HCT116 (cell line): ENCODE measurements at regions not wholly inside any gene's neighbourhood (a gene's known extent, or its start where the extent isn't known, plus 50 kb on each side); places are given as distances from the start of the nearest gene placed in this dataset.

ENCODE experiments used
- ATAC-seq: fragments of 200-7000 bp; cut with Tn5 transposase; 2 replicates; pipeline ENCODE4 v1.9.1; 2020; ENCODE audit warnings: mild to moderate bottlenecking, moderate library complexity
- BruUV-seq: library from RNA; stranded (reverse); fragments of 400-500 nt; replicated peaks from 2 replicates; lab custom pipeline; 2021; lab: Mats Ljungman, UMichigan
- CTCF ChIA-PET: fragments of 300-600 bp; sonication (Branson Sonifier 250); formaldehyde crosslinking; loops from one replicate; lab custom pipeline; 2021; ENCODE audit warnings: antibody characterized with exemption; lab: Charles Lee
- POLR2A ChIA-PET: fragments of 300-600, 350-600 bp; sonication (Branson Sonifier 250); formaldehyde crosslinking; loops from one replicate; lab custom pipeline; 2021; ENCODE audit warnings: antibody characterized with exemption; lab: Charles Lee
- RAD21 ChIA-PET, 2 experiments: fragments of 300-600 bp; sonication (Branson Sonifier 250); formaldehyde crosslinking; loops; one replicate each; lab custom pipeline; 2023; ENCODE audit warnings: low total read pairs in 2 of 2; ENCODE audit not compliant: uncharacterized antibody in 2 of 2, unreplicated experiment in 2 of 2, low non-redundant PET in 1 of 2; lab: Charles Lee
- DNase-seq: peaks from one replicate; pipeline ENCODE4 v3.0.0-alpha.2; 2010; ENCODE audit warnings: low read depth, low spot score
- H2AFZ ChIP-seq: fragments of 200-600 bp; shearing (Covaris generic), sonication (generic); 2 replicates; pipeline ENCODE4 v1.6.1; 2017; ENCODE audit warnings: low read depth, mixed run types, mixed read lengths, antibody characterized with exemption, low read length; ENCODE audit not compliant: poor library complexity, severe bottlenecking
- H3K27ac ChIP-seq: 2 replicates; pipeline ENCODE4 v1.5.1; 2012; ENCODE audit warnings: low read depth, low read length
- H3K27me3 ChIP-seq: fragments of 200-600 bp; sonication (generic); 2 replicates; pipeline ENCODE4 v1.6.1; 2016; ENCODE audit warnings: mixed run types, low read length, mixed read lengths; ENCODE audit not compliant: insufficient read depth
- H3K36me3 ChIP-seq, 2 experiments: fragments of 200-500 bp in 1 of 2; fragments of 200-600 bp in 1 of 2; sonication (Bioruptor generic) in 1 of 2; sonication (generic) in 1 of 2; 2 replicates each; pipeline versions ENCODE4 v1.5.1 to v1.6.1; 2014 to 2016; ENCODE audit warnings: low read length in 2 of 2, inconsistent platforms in 1 of 2, mixed read lengths in 1 of 2, mixed run types in 1 of 2; ENCODE audit not compliant: insufficient read depth in 2 of 2, control insufficient read depth in 1 of 2
- H3K4me1 ChIP-seq, 2 experiments: fragments of 200-600 bp in 1 of 2; sonication (generic) in 1 of 2; 2 replicates each; pipeline versions ENCODE4 v1.5.1 to v1.6.1; 2012 to 2017; ENCODE audit warnings: low read length in 2 of 2, inconsistent platforms in 1 of 2, mild to moderate bottlenecking in 1 of 2, mixed read lengths in 1 of 2, mixed run types in 1 of 2, moderate library complexity in 1 of 2; ENCODE audit not compliant: insufficient read depth in 2 of 2, control insufficient read depth in 1 of 2
- H3K4me2 ChIP-seq: fragments of 200-600 bp; sonication (generic); 2 replicates; pipeline ENCODE4 v1.6.1; 2017; ENCODE audit warnings: mixed run types, low read length, mixed read lengths
- H3K4me3 ChIP-seq, 2 experiments: fragments of 200-600 bp in 1 of 2; sonication (generic) in 1 of 2; replicated peaks in 1 of 2; 2 replicates each; pipeline ENCODE4 v1.5.1; 2011 to 2016; ENCODE audit warnings: low read length in 2 of 2, control low read depth in 1 of 2, low read depth in 1 of 2, mild to moderate bottlenecking in 1 of 2, mixed read lengths in 1 of 2, mixed run types in 1 of 2
- H3K79me2 ChIP-seq: fragments of 200-600 bp; sonication (generic); 2 replicates; pipeline ENCODE4 v1.6.1; 2017; ENCODE audit warnings: mild to moderate bottlenecking, mixed run types, low read length, moderate library complexity, mixed read lengths; ENCODE audit not compliant: insufficient read depth
- H3K9ac ChIP-seq: fragments of 200-600 bp; sonication (generic); 2 replicates; pipeline ENCODE4 v1.6.1; 2016; ENCODE audit warnings: low read length, mixed read lengths
- H3K9me2 ChIP-seq: fragments of 200-600 bp; sonication (generic), shearing (Covaris generic); 2 replicates; pipeline ENCODE4 v1.6.1; 2017; ENCODE audit warnings: mixed run types, mild to moderate bottlenecking, moderate library complexity; ENCODE audit not compliant: insufficient read depth
- H3K9me3 ChIP-seq, 2 experiments: fragments of 200-500 bp in 1 of 2; fragments of 200-600 bp in 1 of 2; sonication (Bioruptor generic) in 1 of 2; sonication (generic) in 1 of 2; 2 replicates each; pipeline ENCODE4 v1.6.1; 2014 to 2017; ENCODE audit warnings: low read length in 2 of 2, mixed read lengths in 2 of 2, inconsistent platforms in 1 of 2, low read depth in 1 of 2, mild to moderate bottlenecking in 1 of 2, mixed run types in 1 of 2, moderate library complexity in 1 of 2; ENCODE audit not compliant: control insufficient read depth in 1 of 2, insufficient read depth in 1 of 2
- H4K20me1 ChIP-seq: fragments of 200-600 bp; sonication (generic), shearing (Covaris generic); 2 replicates; pipeline ENCODE4 v1.6.1; 2017; ENCODE audit warnings: mixed run types, mild to moderate bottlenecking, moderate library complexity; ENCODE audit not compliant: insufficient read depth
- CBX3 ChIP-seq: IDR thresholded peaks from 2 replicates; pipeline ENCODE4 v1.6.1; 2012; ENCODE audit warnings: low read depth
- EZH2 ChIP-seq: fragments of 200-600 bp; sonication (generic); IDR thresholded peaks from 2 replicates; pipeline ENCODE4 v1.6.1; 2017; ENCODE audit warnings: antibody characterized with exemption, mixed run types
- EZH2phosphoT487 ChIP-seq: fragments of 200-600 bp; IDR thresholded peaks from 2 replicates; pipeline ENCODE4 v1.6.1; 2018; ENCODE audit warnings: antibody characterized with exemption, borderline replicate concordance
- FOSL1 ChIP-seq: IDR thresholded peaks from 2 replicates; pipeline ENCODE4 v1.6.1; 2012; ENCODE audit warnings: low read depth
- POLR2A ChIP-seq: IDR thresholded peaks from 2 replicates; pipeline ENCODE4 v1.7.0; 2011; ENCODE audit warnings: borderline replicate concordance; ENCODE audit not compliant: insufficient read depth, insufficient read length; ENCODE audit errors: extremely low read depth
- POLR2AphosphoS5 ChIP-seq: IDR thresholded peaks from 2 replicates; pipeline ENCODE4 v1.6.1; 2011; ENCODE audit warnings: mild to moderate bottlenecking, low read depth, low read length, moderate library complexity
- SIN3A ChIP-seq: IDR thresholded peaks from 2 replicates; pipeline ENCODE4 v1.6.1; 2012; ENCODE audit warnings: low read depth
- SRF ChIP-seq: IDR thresholded peaks from 2 replicates; pipeline ENCODE4 v1.6.1; 2012; ENCODE audit warnings: low read depth
- TCF7L2 ChIP-seq: IDR thresholded peaks from 2 replicates; pipeline ENCODE4 v1.7.0; 2011; ENCODE audit warnings: borderline replicate concordance, inconsistent platforms; ENCODE audit not compliant: insufficient read depth, insufficient read length; ENCODE audit errors: extremely low read depth
- ZFX ChIP-seq: fragments of 450-650 bp; IDR thresholded peaks from 2 replicates; pipeline ENCODE4 v1.6.1; 2017
- intact Hi-C: fragments of 100-400 bp; cut with micrococcal nuclease; formaldehyde crosslinking; loops from 2 replicates; pipeline ENCODE4 v1.10.0; 2022
- TF ChIP-seq, protein P1 (sequence below): IDR thresholded peaks from 2 replicates; pipeline ENCODE4 v1.6.1; 2012; ENCODE audit warnings: low read depth
- TF ChIP-seq, protein P2 (sequence below): IDR thresholded peaks from 2 replicates; pipeline ENCODE4 v1.6.1; 2012
- TF ChIP-seq, protein P3 (sequence below): IDR thresholded peaks from 2 replicates; pipeline ENCODE4 v1.6.1; 2011; ENCODE audit warnings: mild to moderate bottlenecking, low read length, moderate library complexity; ENCODE audit not compliant: insufficient replicate concordance; ENCODE audit errors: extremely low read depth

DNA sequence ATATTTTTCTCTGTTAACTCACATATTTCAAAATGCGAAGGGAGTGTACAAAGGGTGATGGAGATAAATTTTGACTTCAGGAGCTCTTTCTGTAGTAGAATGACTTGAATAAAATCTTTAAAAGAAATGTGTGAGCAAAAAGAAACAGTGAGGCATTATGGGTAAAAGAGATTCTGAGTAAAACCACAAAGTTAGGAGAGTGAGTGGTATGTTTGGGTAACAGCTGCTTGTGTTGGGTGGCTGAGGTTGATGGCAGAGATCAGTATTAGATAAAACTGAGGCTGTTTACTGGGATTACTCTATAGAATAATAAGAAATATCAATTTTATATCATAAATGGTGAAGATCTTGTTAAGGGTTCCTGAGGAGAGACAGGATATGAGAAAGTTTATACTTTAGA lies 434.2 kb upstream of the AMOT start:
- Histone ChIP-seq H3K4me2 (no peak overlapping the region), H3K9me3 (no peaks in the 10 kb centered on the region), H2AFZ (peak overlapping the region; percentile 16), H3K9me2 (no peaks in the 10 kb centered on the region), H3K36me3 (no peaks in the 10 kb centered on the region), H3K27ac (no peak overlapping the region), H3K79me2 (no peaks in the 10 kb centered on the region), H4K20me1 (no peaks in the 10 kb centered on the region), H3K4me1 (no peaks in the 10 kb centered on the region), H3K27me3 (no peaks in the 10 kb centered on the region), H3K9ac (no peak overlapping the region), H3K4me3 (no peak overlapping the region)
- BruUV-seq, result no TSS peak
- intact Hi-C loops, result no loop called here
- ATAC-seq (no peak), DNase-seq (no peak)
- CTCF ChIA-PET, result no interaction called here
- no peak for TF ChIP-seq EZH2phosphoT487
- TF ChIP-seq, protein P1, sequence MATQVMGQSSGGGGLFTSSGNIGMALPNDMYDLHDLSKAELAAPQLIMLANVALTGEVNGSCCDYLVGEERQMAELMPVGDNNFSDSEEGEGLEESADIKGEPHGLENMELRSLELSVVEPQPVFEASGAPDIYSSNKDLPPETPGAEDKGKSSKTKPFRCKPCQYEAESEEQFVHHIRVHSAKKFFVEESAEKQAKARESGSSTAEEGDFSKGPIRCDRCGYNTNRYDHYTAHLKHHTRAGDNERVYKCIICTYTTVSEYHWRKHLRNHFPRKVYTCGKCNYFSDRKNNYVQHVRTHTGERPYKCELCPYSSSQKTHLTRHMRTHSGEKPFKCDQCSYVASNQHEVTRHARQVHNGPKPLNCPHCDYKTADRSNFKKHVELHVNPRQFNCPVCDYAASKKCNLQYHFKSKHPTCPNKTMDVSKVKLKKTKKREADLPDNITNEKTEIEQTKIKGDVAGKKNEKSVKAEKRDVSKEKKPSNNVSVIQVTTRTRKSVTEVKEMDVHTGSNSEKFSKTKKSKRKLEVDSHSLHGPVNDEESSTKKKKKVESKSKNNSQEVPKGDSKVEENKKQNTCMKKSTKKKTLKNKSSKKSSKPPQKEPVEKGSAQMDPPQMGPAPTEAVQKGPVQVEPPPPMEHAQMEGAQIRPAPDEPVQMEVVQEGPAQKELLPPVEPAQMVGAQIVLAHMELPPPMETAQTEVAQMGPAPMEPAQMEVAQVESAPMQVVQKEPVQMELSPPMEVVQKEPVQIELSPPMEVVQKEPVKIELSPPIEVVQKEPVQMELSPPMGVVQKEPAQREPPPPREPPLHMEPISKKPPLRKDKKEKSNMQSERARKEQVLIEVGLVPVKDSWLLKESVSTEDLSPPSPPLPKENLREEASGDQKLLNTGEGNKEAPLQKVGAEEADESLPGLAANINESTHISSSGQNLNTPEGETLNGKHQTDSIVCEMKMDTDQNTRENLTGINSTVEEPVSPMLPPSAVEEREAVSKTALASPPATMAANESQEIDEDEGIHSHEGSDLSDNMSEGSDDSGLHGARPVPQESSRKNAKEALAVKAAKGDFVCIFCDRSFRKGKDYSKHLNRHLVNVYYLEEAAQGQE, result no peak
- TF ChIP-seq POLR2AphosphoS5, result no peak
- no peak for TF ChIP-seq FOSL1
- TF ChIP-seq SRF, result no peak
- no peak for TF ChIP-seq EZH2
- TF ChIP-seq, protein P2, sequence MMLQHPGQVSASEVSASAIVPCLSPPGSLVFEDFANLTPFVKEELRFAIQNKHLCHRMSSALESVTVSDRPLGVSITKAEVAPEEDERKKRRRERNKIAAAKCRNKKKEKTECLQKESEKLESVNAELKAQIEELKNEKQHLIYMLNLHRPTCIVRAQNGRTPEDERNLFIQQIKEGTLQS, result no peak
- no peak for TF ChIP-seq SIN3A
- TF ChIP-seq POLR2A, result no peak
- no peak for TF ChIP-seq ZFX
- TF ChIP-seq CBX3, result no peak
- TF ChIP-seq, protein P3, sequence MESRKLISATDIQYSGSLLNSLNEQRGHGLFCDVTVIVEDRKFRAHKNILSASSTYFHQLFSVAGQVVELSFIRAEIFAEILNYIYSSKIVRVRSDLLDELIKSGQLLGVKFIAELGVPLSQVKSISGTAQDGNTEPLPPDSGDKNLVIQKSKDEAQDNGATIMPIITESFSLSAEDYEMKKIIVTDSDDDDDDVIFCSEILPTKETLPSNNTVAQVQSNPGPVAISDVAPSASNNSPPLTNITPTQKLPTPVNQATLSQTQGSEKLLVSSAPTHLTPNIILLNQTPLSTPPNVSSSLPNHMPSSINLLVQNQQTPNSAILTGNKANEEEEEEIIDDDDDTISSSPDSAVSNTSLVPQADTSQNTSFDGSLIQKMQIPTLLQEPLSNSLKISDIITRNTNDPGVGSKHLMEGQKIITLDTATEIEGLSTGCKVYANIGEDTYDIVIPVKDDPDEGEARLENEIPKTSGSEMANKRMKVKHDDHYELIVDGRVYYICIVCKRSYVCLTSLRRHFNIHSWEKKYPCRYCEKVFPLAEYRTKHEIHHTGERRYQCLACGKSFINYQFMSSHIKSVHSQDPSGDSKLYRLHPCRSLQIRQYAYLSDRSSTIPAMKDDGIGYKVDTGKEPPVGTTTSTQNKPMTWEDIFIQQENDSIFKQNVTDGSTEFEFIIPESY, result no peak
- TF ChIP-seq TCF7L2, result no peak
- RAD21 ChIA-PET, result no interaction called here
- POLR2A ChIA-PET, result no interaction called here
